Body of pancreas (tissue), 4 donors: ENCODE measurements at regions not wholly inside any gene's neighbourhood (a gene's known extent, or its start where the extent isn't known, plus 50 kb on each side); places are given as distances from the start of the nearest gene placed in this dataset.

Source experiments
- ATAC-seq: fragments of 150-250 bp; one replicate; pipeline ENCODE4 v1.9.1; 2016
- DNase-seq, 4 donors: peaks; one replicate each; pipeline ENCODE4 v3.0.0-alpha.2; 2019
- H3K27ac ChIP-seq, 4 donors: fragments of 200-600 bp; sonication (generic); 1 replicate in 3 of 4; 2 replicates in 1 of 4; pipeline versions ENCODE4 v1.5.1 to v1.6.1; 2016 to 2019; ENCODE audit warnings: mild to moderate bottlenecking in 1 of 4, mixed read lengths in 1 of 4, moderate library complexity in 1 of 4
- H3K27me3 ChIP-seq, 2 donors: fragments of 200-600 bp; sonication (generic); one replicate each; pipeline ENCODE4 v1.6.0; 2016; ENCODE audit warnings: mild to moderate bottlenecking in 1 of 2
- H3K36me3 ChIP-seq, 2 donors: fragments of 200-600 bp; sonication (generic); replicated peaks in 1 of 2; 2 replicates each; pipeline ENCODE4 v1.5.1; 2016; ENCODE audit warnings: low read depth in 2 of 2; ENCODE audit not compliant: insufficient read depth in 1 of 2
- H3K4me1 ChIP-seq: fragments of 200-600 bp; sonication (generic); one replicate; pipeline ENCODE4 v1.6.0; 2016
- H3K4me3 ChIP-seq, 2 donors: fragments of 200-600 bp; sonication (generic); 1 replicate in 1 of 2; 2 replicates in 1 of 2; pipeline ENCODE4 v1.5.1; 2016 to 2019
- H3K9me3 ChIP-seq, 3 donors: fragments of 200-600 bp; sonication (generic); 1 replicate in 2 of 3; 2 replicates in 1 of 3; pipeline ENCODE4 v1.5.1; 2016
- POLR2A ChIP-seq, 3 donors: fragments of 450-650 bp; IDR thresholded peaks; one replicate each; pipeline ENCODE4 v1.6.1; 2016; ENCODE audit warnings: antibody characterized with exemption in 3 of 3, mild to moderate bottlenecking in 2 of 3
- WGBS, 2 donors: methylation state at CpG; one replicate each; pipeline ENCODE4 v1.1.5; 2017; 5-methylcytosine and 5-hydroxymethylcytosine counted together
- intact Hi-C: fragments of 100-400 bp; cut with DNase I; formaldehyde crosslinking; loops from one replicate; pipeline ENCODE4 v1.15.1; 2023
- TF ChIP-seq, protein P1 (sequence below), 7 experiments: fragments of 450-650 bp in 4 of 7; fragments of 200-600 bp in 3 of 7; sonication (generic) in 3 of 7; IDR thresholded peaks; one replicate each; pipeline ENCODE4 v1.5.1; 2016 to 2019; ENCODE audit warnings: antibody characterized with exemption in 7 of 7

DNA sequence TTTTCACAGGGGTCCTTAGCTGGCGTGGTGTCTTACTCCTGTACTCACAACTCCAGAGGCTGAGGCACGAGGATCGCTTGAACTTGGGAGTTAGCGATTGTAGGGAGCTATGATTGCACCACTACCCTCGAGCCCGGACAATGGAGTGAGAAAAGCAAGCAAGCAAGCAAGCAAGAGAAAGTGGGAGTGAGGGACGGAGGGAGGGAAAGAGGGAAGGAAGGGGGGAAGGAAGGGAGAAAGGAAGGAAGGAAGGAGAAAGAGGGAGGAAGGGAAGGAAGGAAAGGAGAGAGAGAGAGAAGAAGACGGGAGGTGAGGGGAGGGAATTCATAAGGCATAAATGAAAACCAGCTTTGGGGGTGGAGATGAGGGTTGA is 120.5 kb downstream of the TRIM27 start:
- H3K9me3 ChIP-seq, result no peaks in the 10 kb centered on the region
- ATAC-seq (no peak), DNase-seq (no peak)
- intact Hi-C loops, result no loop called here
- H3K4me3 ChIP-seq, result no peak overlapping the region
- no peaks in the 10 kb centered on the region for H3K36me3 ChIP-seq
- H3K27me3 ChIP-seq, result peaks cover 0 to 11% of the 10 kb centered on the region in 2 donors
- TF ChIP-seq, protein P1, sequence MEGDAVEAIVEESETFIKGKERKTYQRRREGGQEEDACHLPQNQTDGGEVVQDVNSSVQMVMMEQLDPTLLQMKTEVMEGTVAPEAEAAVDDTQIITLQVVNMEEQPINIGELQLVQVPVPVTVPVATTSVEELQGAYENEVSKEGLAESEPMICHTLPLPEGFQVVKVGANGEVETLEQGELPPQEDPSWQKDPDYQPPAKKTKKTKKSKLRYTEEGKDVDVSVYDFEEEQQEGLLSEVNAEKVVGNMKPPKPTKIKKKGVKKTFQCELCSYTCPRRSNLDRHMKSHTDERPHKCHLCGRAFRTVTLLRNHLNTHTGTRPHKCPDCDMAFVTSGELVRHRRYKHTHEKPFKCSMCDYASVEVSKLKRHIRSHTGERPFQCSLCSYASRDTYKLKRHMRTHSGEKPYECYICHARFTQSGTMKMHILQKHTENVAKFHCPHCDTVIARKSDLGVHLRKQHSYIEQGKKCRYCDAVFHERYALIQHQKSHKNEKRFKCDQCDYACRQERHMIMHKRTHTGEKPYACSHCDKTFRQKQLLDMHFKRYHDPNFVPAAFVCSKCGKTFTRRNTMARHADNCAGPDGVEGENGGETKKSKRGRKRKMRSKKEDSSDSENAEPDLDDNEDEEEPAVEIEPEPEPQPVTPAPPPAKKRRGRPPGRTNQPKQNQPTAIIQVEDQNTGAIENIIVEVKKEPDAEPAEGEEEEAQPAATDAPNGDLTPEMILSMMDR (IDR thresholded peaks at IDR 0.05), result no peak
- no peak for TF ChIP-seq POLR2A (IDR thresholded peaks at IDR 0.05)
- no peak overlapping the region for H3K27ac ChIP-seq
- H3K4me1 ChIP-seq, result no peaks in the 10 kb centered on the region
- WGBS, 2 donors, result 0 to 5% methylated on average over 8 of the region's 8 CpGs

DNA sequence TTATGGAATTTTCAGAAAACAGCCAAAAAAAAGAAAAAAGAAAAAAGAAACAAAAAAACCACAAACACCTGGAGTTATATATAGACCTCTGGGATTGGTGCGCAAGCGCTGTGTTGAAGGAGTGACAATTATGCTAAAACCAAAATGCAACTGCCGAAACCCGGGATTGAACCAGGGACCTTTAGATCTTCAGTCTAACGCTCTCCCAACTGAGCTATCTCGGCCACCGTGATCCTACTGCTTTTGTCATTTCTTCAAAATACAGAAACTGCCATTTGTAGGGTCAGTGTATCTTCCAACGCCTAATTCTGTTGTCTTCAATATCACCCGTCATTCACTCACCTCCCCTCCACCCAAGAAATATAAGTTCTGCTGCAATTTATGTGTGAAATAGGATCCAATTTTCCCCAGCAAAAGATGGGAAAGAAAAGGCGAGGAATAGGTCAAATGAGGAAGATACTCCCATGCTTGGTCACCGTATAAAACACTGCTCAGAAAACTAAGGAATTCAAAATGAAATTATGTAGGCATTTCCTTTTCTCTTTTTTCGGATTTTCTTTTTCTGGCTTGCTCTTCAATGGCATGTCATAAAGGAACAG is 116.0 kb downstream of the TRIM27 start:
- Histone ChIP-seq H3K27ac (no peak overlapping the region), H3K27me3 (peaks cover 0 to 32% of the 10 kb centered on the region in 2 donors), H3K36me3 (no peaks in the 10 kb centered on the region), H3K4me1 (no peaks in the 10 kb centered on the region), H3K4me3 (no peak overlapping the region), H3K9me3 (no peaks in the 10 kb centered on the region)
- 4 to 6% methylated on average over 12 of the region's 12 CpGs for WGBS, 2 donors
- no peak for DNase-seq
- TF ChIP-seq POLR2A (IDR thresholded peaks at IDR 0.05), result no peak
- TF ChIP-seq, protein P1 (IDR thresholded peaks at IDR 0.05), result no peak
- intact Hi-C loops, result no loop called here
- ATAC-seq, result no peak

DNA sequence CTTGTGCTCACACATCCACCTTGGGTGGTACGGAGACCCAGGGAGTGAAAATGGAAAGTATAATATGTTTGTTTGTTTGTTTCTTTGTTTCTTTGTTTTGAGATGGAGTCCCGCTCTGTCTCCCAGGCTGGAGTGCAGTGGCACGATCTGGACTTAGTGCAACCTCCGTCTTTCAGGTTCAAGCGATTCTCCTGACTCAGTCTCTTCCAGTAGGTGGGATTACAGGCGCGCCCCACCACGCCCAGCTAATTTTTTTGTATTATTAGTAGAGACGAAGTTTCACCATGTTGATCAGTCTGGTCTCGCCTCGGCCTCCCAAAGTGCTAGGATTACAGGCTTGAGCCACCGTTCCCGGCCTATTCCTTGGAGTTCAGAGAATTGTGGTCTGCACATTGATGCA is 115.4 kb downstream of the TRIM27 start:
- no peak for TF ChIP-seq POLR2A (IDR thresholded peaks at IDR 0.05)
- TF ChIP-seq, protein P1 (IDR thresholded peaks at IDR 0.05), result no peak
- 17 to 30% methylated on average over 13 of the region's 13 CpGs for WGBS, 2 donors
- ATAC-seq, result no peak

DNA sequence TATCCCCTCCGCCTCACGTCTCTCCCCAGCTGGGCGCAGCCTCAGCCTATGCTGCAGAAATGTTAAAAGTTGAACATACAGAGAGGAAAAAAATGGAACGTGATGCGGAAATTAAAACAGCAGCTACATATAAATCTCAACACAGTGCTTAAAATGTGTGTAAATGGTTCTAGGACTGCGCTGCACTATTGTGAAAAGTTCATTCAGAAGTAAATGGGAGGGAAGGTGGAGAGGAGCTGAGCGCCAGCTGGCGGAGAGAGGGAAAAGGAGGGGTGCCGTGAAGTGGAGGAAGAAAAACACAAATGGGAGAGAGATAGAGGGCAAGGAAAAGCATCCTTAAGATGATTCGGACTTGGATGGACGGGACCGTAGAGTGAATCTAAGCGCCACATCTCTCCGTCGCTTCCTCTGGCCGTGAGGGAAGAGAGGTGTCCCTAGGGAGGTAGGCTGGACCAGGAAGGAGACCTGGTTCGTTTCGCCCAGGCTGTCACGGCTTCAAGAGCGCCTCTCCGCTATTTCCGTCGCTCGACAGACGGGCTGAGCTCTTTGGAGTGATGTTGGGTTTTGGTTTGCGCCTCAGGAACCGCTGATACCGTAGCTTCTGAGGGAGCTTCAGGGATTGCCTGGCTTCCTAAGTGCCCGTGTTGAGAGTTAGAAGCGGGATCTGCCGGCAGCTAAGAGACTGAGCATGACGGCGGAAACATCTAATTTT is 113.7 kb downstream of the TRIM27 start:
- Histone ChIP-seq H3K4me1 (no peaks in the 10 kb centered on the region), H3K4me3 (no peak overlapping the region), H3K27me3 (peaks cover 0 to 48% of the 10 kb centered on the region in 2 donors), H3K27ac (no peak overlapping the region), H3K36me3 (no peaks in the 10 kb centered on the region), H3K9me3 (no peaks in the 10 kb centered on the region)
- 3 to 7% methylated on average over 27 to 33 of the region's 33 CpGs for WGBS, 2 donors
- intact Hi-C loops, result no loop called here
- TF ChIP-seq POLR2A (IDR thresholded peaks at IDR 0.05), result no peak
- TF ChIP-seq, protein P1 (IDR thresholded peaks at IDR 0.05), result no peak
- ATAC-seq, result no peak
- no peak for DNase-seq

More for the DNA sequence above, 115.4 kb downstream of the TRIM27 start:
- Histone ChIP-seq H3K9me3 (no peaks in the 10 kb centered on the region), H3K27ac (no peak overlapping the region), H3K36me3 (no peaks in the 10 kb centered on the region), H3K4me1 (no peaks in the 10 kb centered on the region), H3K27me3 (peaks cover 0 to 37% of the 10 kb centered on the region in 2 donors), H3K4me3 (no peak overlapping the region)
- DNase-seq, result no peak
- intact Hi-C loops, result no loop called here

DNA sequence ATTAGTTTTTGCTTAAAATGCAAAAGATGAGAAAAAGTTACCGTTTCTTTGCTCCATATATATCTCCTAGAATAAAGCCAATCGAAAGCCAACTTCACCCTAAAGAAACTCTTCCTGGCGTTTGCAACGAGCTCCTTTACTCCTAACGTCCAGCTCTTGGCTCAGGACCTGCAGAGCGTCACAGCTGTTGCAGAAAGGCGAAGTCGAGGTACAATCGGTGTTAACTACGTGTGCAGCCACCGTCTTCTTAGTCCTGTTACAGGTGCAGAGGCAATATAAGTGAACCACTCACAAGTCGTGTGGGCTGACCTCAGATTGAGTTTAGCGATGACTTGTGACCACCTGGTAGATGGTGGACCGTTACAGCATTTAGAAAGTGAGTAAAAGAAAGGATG is 113.1 kb downstream of the TRIM27 start:
- Histone ChIP-seq H3K36me3 (no peaks in the 10 kb centered on the region), H3K4me1 (no peaks in the 10 kb centered on the region), H3K4me3 (no peak overlapping the region), H3K27ac (no peak overlapping the region), H3K9me3 (no peaks in the 10 kb centered on the region), H3K27me3 (peaks cover 0 to 48% of the 10 kb centered on the region in 2 donors)
- TF ChIP-seq, protein P1 (IDR thresholded peaks at IDR 0.05), result no peak
- no peak for TF ChIP-seq POLR2A (IDR thresholded peaks at IDR 0.05)
- no peak for ATAC-seq
- no peak for DNase-seq
- intact Hi-C loops, result no loop called here
- 3 to 5% methylated on average over 14 of the region's 14 CpGs for WGBS, 2 donors
